SK-N-SH (cell line): ENCODE measurements at regions not wholly inside any gene's neighbourhood (a gene's known extent, or its start where the extent isn't known, plus 50 kb on each side); places are given as distances from the start of the nearest gene placed in this dataset.

Experiments
- ELF1 ChIP-seq: IDR thresholded peaks from 2 replicates; pipeline ENCODE4 v1.4.0; 2012
- FOSL2 ChIP-seq: IDR thresholded peaks from 2 replicates; pipeline ENCODE4 v1.4.0; 2012; ENCODE audit warnings: low read depth, mild to moderate bottlenecking, moderate library complexity, borderline replicate concordance
- FOXJ3 ChIP-seq: sonication (generic); formaldehyde crosslinking; IDR thresholded peaks from 2 replicates; pipeline ENCODE4 v1.5.1; 2020; ENCODE audit warnings: mild to moderate bottlenecking, missing genetic modification reagents
- FOXM1 ChIP-seq: IDR thresholded peaks from 2 replicates; pipeline ENCODE4 v1.4.0; 2012; ENCODE audit warnings: low read depth, mild to moderate bottlenecking
- MXI1 ChIP-seq: IDR thresholded peaks from 2 replicates; pipeline ENCODE4 v1.6.1; 2012; ENCODE audit warnings: mild to moderate bottlenecking, low read depth, low read length, improper control_type of control experiment
- POLR2AphosphoS5 ChIP-seq: IDR thresholded peaks from 2 replicates; pipeline ENCODE4 v1.6.1; 2012; ENCODE audit warnings: low read depth, low read length
- RAD21 ChIP-seq: IDR thresholded peaks from 2 replicates; pipeline ENCODE4 v1.6.1; 2012; ENCODE audit warnings: mild to moderate bottlenecking, low read length
- TAF1 ChIP-seq: IDR thresholded peaks from 2 replicates; pipeline ENCODE4 v1.6.1; 2012; ENCODE audit warnings: low read depth, mild to moderate bottlenecking, low read length, moderate library complexity, borderline replicate concordance
- TEAD4 ChIP-seq: IDR thresholded peaks from 2 replicates; pipeline ENCODE4 v1.4.0; 2012; ENCODE audit warnings: mild to moderate bottlenecking, borderline replicate concordance; ENCODE audit not compliant: insufficient read depth
- YY1 ChIP-seq: IDR thresholded peaks from 2 replicates; pipeline ENCODE4 v1.4.0; 2012; ENCODE audit warnings: low read depth, mild to moderate bottlenecking
- TF ChIP-seq, protein P1 (sequence below): fragments of 200-600 bp; sonication (generic); IDR thresholded peaks from 2 replicates; pipeline ENCODE4 v1.6.1; 2017; ENCODE audit warnings: antibody characterized with exemption, mild to moderate bottlenecking, moderate library complexity
- TF ChIP-seq, protein P2 (sequence below): IDR thresholded peaks from 2 replicates; pipeline ENCODE4 v1.6.1; 2012; ENCODE audit warnings: mild to moderate bottlenecking, low read depth, low read length, moderate library complexity

DNA sequence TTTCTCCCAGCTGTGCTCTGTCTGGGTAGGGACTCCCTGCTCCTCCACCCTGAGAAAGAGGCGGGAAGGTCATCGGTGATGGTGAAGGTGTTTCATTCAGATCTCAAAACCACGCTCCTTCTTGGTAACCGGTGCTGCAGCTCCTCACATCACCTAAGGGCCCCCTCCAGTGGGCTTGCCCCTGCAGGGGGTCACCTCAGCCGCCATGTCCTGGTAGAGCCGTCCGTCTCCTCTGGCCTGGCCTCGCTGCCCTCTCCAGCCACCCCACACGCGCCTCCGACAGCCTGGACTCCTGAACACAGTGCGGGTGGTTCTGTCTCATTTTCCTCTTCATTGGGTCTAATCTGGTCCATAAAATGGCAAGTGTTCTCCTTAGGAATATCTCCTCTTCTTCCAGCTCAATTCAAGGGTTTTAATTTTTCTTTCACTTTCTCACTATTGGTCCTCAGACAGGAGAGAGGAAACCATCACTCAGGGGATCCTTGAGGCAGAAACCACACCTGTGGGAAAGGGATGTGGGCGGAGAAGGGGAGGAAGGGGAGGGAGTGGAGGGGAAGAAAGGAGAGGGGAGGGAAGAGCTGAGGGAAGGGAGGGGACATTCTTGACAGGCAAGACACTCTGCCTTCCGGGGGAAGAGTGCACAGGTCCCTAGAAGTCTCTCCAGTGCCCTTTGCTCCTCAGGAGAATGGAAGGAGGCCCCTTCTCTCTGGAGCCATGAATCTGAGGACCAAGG, 1338.4 kb downstream of the TBC1D22A start:
- TF ChIP-seq, protein P1, sequence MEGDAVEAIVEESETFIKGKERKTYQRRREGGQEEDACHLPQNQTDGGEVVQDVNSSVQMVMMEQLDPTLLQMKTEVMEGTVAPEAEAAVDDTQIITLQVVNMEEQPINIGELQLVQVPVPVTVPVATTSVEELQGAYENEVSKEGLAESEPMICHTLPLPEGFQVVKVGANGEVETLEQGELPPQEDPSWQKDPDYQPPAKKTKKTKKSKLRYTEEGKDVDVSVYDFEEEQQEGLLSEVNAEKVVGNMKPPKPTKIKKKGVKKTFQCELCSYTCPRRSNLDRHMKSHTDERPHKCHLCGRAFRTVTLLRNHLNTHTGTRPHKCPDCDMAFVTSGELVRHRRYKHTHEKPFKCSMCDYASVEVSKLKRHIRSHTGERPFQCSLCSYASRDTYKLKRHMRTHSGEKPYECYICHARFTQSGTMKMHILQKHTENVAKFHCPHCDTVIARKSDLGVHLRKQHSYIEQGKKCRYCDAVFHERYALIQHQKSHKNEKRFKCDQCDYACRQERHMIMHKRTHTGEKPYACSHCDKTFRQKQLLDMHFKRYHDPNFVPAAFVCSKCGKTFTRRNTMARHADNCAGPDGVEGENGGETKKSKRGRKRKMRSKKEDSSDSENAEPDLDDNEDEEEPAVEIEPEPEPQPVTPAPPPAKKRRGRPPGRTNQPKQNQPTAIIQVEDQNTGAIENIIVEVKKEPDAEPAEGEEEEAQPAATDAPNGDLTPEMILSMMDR = no peak
- no peak for TF ChIP-seq FOSL2
- TF ChIP-seq, protein P2, sequence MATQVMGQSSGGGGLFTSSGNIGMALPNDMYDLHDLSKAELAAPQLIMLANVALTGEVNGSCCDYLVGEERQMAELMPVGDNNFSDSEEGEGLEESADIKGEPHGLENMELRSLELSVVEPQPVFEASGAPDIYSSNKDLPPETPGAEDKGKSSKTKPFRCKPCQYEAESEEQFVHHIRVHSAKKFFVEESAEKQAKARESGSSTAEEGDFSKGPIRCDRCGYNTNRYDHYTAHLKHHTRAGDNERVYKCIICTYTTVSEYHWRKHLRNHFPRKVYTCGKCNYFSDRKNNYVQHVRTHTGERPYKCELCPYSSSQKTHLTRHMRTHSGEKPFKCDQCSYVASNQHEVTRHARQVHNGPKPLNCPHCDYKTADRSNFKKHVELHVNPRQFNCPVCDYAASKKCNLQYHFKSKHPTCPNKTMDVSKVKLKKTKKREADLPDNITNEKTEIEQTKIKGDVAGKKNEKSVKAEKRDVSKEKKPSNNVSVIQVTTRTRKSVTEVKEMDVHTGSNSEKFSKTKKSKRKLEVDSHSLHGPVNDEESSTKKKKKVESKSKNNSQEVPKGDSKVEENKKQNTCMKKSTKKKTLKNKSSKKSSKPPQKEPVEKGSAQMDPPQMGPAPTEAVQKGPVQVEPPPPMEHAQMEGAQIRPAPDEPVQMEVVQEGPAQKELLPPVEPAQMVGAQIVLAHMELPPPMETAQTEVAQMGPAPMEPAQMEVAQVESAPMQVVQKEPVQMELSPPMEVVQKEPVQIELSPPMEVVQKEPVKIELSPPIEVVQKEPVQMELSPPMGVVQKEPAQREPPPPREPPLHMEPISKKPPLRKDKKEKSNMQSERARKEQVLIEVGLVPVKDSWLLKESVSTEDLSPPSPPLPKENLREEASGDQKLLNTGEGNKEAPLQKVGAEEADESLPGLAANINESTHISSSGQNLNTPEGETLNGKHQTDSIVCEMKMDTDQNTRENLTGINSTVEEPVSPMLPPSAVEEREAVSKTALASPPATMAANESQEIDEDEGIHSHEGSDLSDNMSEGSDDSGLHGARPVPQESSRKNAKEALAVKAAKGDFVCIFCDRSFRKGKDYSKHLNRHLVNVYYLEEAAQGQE = no peak
- no peak for TF ChIP-seq POLR2AphosphoS5
- no peak for TF ChIP-seq TEAD4
- no peak for TF ChIP-seq RAD21
- no peak for TF ChIP-seq ELF1
- no peak for TF ChIP-seq YY1
- no peak for TF ChIP-seq TAF1
- no peak for TF ChIP-seq FOXM1
- TF ChIP-seq MXI1 = no peak
- TF ChIP-seq FOXJ3 = no peak
